NOMO-1 treated with dmso at 0.1 percent for 144 hours (cell line): ENCODE measurements at regions not wholly inside any gene's neighbourhood (a gene's known extent, or its start where the extent isn't known, plus 50 kb on each side); places are given as distances from the start of the nearest gene placed in this dataset.

ENCODE experiments used
- DNase-seq: peaks from one replicate; lab custom pipeline; 2025; ENCODE audit not compliant: unreplicated experiment; lab: John Stamatoyannopoulos, UW

DNA sequence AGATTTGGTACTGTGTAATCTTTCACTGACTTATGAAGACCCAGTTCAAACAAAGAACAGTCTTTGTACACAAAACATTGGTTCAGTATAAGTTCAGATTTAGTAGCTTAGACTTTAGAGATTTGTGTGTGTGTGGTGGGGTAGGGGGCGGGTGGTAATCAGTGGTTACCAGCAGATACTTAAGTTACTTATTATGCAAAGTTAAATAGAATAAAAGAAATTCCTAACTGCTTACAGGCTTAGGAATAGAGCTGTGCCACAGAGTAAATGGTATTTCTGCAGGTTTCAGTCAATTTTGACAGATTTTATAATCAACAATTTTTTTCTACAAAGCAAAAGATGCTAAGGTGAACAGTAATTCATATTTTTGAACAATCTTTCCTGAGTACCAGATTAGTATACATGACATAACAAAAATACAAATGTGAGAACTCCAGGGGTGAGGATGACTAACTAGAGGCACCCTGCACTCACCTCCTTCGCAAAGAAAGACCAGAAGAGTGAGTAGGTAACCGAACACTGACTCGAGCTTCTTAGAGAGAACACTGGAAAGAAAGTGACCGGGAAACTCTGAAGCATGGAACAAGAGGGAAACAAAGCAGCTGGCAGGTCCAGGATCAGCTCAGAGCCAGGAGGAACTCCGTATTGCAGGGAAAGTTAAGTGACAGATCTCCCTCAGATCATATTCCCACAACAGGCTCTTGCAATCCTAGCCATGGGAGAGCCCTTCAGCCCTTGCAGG, 560.6 kb downstream of the COL12A1 start:
- no peak for DNase-seq

DNA sequence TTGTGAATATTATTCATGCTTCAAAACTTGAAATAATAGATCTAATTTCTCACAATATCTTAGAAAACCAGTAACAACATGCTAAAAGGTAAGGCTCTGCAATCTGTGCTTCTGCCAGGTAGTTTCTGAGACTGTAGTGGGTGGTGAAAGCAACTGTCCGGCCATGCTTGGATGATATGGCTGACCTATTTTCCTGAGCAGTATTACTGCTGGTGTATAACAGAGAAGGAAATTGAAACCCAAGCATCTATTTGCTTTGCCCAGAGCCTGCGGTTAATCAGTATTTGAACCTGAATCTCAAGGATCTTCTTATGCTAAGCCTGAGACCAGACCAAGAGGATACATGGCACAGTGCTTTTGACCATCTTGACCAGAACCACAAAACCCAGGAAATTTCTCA, 563.8 kb downstream of the COL12A1 start:
- DNase-seq, result no peak

DNA sequence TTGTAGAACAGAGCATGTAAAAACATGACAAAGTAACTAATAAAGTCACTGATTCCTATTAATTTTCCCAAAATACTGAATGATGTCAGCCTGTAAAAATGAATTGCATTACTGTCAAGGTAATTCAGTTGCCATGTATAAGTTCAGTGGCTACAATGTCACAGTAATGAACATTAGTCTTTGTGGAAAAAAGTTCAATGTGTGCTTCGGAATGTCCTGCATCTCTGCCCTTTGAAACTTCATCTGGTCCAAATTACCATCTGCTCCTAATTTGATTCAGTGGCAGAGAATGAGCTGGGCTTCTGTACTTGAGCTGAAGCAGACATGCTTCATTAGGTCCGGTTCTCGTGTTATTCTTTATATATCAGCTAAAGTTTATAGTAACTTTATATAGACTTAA, 567.4 kb downstream of the COL12A1 start:
- no peak for DNase-seq

DNA sequence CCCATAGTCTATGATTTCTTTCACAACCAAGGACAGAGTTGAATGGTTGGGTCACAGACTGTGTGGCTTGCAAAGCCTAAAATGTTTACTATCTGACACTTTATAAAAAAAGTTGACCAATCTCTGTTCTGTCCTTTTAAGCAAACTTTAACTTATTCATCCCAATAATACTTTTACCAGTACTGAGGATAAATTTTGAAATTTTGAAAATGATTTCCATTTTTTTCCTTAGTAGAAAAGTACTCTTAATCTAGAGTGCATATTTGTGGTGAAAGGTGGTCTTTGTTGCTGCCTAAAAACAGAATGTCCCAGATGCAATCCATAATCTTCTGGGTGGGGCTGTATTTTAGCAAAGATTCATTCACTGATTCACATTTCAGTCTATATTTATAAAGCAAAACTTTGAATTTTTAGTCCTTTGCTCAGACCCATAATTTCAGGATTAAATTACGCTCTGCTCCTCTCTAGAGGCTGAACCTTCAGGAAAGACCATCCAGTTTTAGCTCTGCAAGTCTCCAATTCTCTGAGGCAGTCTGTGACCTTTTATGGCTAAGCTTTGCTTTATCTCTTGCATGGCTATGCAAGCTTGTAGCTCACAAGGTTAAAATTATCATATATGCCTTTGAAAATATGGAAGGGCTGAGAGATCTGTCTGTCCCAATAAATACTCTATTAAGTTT, 573.5 kb downstream of the COL12A1 start:
- no peak for DNase-seq

DNA sequence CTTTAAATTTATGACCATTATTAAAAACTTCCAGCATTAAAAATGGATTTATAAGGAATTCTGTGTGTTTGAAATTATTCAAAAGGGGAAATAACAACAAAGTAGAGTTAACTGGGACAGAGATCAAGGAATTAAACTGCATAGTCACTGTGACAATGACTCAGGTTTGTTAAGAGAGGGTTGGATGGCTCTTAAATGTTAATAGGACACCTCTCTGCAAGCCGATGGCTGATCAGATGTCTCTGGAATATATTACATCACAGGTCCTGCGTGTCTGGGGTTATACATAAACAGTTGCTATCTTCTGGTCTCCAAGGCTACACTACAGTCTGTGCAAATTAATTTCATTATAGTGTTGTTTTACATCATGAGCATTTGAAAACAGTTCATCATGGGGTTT, 574.3 kb downstream of the COL12A1 start:
- DNase-seq, result no peak

DNA sequence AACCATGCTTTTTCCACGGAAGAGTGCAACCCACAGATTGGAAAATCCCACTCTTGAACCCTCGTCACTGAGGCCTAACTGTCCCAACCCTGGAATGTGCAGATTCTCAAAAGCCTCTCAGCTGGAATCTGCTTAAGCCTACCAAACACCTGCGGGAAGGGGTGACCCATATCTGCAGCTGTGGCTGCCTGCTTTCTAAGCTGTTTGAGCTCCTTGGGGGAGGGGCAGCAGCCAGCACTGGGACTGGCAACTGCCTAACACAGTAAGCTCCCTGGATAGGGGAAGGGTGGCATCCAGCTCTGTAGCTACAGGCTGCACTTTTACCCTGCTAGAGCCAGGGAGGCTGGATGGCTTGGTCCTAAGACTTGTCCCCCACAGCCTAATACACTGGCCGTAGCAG, 579.6 kb downstream of the COL12A1 start:
- DNase-seq, result no peak

DNA sequence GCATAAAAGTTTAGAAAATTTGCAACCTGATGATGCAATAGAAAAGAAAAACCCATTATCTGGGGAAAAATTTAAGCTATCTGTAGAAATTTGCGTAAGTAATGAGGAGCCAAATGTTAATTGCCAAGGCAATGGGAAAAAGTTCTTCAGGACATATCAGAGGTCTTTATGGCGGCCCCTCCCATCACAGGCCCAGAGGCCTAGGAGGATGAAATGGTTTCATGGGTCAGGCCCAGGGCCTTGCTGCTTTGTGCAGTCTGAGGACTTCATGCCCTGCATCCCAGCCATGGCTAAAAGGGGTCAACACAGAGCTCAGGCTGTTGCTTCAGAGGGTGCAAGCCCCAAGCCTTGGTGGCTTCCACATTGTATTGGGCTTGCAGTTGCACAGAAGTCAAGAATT, 582.8 kb downstream of the COL12A1 start:
- no peak for DNase-seq

DNA sequence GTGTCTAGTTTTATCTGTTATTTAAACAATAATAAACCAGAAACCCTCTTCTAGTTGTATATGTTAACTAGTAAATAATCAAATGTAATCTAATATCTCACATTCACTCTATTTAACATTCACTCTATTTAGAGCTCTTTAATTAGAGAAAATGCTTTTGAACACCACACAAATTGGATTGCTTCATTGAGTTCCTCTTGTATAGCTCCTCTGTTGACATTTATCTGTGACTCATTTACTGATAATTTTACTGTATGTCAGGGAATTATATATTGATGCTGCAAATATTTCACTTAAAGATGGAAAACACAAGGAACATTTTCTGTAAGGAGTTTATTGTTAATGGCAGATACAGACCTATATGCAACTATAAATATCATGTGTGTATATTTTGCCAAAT, 594.6 kb downstream of the COL12A1 start:
- no peak for DNase-seq

DNA sequence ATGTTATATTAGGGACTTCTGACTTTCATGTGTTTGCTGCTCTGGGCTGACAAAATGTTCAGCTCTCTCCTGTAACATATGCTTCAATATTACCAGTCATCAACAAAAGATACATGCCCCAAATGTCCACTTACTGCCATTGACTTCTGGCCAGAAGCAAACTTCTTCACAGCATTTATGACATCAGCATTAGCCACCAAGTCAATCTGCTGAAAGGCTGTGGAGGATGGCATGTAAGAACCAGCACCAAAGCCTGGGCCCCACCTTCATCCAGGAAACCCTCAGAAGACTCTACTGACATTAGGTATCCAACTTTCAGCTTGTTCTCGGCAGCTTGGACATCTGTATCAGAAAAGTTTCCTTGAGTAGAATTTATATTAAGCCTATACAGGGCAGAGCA, 595.5 kb downstream of the COL12A1 start:
- no peak for DNase-seq

DNA sequence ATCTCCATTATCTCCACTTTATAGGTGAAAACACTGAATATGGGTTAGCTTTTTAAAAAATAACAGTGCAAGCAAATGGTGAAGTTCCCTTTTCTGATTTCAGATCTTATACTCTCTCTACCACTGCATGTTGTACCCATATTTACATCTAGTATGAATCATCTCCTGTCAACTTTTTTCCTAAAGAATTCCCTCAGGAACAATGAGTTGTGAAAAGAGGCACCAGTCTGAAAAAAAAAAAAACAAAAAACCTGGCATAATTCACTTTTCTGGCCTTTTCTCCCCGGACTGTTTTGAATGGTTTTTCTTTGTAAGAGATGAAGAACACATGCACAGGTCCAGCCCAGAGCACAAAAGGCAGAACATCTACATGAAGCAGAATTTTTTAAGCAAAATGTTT, 596.0 kb downstream of the COL12A1 start:
- no peak for DNase-seq

DNA sequence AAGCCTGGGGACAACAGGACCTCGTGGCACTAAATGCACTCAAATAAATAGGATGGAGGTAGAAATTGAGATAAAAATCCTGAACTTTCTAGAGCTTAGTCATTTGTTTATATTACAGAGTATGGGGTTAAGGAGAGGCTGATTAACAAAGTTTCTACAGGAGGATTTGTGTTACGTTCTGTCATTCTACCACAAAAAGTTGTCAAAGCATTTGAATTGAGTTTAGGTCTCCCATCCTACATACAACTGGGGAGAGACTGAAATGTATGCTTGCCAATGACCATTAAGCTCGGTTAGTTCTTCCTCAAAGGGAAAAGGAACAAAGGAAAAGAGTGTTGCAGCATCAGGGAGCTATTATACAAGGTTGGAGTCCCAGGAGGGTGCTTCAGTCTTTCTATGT, 597.9 kb downstream of the COL12A1 start:
- DNase-seq, result no peak

DNA sequence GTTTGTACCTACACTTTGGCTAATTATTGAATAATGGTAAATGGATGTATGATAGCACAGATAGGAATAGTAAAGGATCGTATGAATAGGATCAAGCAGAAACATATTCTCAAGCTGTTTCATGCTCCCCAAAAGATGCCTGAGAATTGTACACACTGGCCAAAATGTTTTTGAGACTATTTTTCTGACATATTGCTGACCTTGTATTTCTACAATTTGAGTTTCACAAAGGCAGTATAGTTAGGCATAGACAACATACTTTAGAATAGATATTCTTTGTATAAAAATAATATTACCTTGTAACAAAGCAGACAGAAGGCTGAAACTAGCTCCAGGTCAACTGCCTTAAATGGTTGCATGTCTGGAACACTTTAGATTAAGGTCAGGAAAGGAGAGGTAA, 598.4 kb downstream of the COL12A1 start:
- DNase-seq, result no peak

DNA sequence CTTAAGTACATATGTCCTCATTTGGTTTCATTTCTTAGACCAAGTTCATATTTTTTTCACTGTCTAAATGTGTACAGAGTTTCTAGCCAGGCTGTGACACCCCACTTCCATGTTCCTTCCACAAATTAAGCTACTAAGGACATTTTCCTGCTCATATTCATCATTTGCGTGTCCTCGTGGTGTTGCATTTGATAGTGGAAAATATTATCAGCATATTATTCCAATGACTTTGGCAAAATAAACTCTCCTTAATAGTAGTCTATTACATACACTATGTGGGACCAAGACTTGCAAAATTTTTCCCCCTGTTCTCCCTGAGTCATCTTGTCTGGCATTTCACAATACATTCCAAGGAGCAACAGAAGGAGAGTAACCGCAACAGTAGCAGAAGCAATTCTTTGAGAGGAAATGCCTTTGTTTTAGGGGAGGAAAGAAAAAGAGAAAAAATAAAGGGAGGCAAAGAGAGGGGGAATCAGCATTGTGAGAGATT, 599.2 kb downstream of the COL12A1 start:
- no peak for DNase-seq

DNA sequence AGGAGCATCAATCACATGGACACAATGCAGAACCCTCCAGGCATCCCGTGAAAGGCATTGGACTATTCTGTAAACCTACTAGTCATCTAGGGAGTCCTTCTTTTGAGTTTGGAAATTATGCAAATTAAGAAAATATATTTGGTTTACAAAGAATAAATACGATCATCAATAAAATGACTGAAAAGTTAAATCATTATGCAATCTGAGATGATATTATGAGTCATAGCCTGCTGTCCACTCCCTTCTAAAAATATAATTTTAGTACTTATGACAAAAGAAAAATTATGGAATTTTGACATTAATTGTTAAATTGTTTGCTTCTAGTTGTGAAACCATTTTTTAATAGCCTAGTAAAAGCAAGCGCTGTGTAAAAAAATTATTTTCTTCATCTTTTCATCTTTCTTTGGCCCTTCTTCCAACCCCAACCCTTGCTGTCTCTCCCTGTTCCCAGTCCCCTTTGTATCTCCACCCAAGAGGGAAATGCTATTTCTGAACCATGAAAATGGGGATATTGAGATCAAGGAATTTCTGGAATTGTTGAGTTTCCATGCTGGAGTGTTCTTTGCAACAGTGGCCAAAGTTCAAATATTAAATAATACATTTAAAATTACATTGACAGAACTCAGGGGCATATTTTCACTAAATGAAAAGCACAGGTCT, 599.8 kb downstream of the COL12A1 start:
- no peak for DNase-seq

DNA sequence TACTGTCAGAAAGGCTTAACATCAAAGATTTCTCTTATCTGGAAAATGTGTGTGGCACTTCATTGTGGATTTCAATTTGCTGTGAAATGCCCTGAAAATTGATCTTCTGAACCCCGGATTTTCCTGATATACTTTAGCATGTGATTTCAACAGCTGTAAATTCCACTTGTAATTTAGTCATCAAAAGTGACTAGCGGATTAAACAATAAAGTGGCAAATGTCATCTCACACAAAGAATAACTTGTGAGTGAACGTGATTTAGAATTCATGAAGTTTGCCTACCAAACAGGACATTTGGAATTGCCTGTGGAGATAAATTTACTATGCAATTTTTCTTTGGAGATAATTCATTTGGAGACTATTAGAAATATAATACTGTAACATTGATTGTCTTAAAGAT, 601.6 kb downstream of the COL12A1 start:
- no peak for DNase-seq

DNA sequence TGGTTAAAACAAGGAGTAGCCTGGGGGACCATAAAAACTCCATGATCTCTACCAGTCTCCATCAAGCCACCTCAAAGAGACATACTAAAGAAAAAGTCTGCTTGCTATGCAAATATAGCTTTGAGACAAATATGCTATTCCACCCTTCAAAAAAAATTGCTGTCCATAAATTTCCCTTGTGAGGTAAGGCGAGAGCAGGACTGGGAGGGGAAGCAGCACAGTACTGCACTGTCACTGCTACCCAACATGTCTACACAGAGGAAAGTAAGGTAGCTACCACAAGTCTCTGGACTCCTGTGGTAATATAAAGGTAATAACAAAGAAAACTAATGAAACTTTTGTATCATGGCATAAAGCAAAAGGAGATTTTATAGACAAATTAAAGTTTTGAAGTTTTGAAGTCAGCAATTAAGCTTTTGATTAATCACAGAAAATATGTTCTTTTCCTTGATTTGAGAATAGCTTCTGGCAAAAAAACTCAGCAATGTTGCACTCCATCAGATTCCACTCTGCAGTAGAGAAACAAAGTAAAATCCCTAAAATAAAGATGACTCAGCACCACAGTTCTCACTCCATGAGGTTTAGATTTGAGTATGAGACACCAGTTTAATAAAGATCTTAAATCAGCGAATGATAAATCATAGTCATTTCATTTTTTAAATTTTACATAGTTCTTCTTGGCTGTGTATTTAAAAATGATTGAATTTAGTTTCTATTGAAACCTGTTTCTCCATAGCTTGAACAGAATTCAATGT, 602.4 kb downstream of the COL12A1 start:
- no peak for DNase-seq

DNA sequence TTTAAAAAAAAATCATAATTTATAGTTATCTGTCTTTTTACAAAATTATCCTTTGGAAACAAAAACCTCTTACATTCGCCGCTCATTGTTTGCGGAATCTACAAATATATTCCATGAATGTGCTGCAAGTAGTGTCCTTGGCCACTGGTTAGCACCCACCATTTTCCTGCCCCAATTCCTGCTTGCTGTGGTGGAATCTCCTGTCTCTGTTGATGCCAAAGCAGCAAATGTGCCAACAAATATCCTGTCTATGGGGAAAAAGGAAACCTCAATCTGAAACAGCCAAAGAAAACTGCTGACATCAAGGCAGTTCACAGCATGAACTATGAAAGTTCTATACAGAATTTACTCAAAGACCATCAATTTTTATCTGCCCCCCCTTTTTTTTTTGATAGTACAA, 603.6 kb downstream of the COL12A1 start:
- no peak for DNase-seq

DNA sequence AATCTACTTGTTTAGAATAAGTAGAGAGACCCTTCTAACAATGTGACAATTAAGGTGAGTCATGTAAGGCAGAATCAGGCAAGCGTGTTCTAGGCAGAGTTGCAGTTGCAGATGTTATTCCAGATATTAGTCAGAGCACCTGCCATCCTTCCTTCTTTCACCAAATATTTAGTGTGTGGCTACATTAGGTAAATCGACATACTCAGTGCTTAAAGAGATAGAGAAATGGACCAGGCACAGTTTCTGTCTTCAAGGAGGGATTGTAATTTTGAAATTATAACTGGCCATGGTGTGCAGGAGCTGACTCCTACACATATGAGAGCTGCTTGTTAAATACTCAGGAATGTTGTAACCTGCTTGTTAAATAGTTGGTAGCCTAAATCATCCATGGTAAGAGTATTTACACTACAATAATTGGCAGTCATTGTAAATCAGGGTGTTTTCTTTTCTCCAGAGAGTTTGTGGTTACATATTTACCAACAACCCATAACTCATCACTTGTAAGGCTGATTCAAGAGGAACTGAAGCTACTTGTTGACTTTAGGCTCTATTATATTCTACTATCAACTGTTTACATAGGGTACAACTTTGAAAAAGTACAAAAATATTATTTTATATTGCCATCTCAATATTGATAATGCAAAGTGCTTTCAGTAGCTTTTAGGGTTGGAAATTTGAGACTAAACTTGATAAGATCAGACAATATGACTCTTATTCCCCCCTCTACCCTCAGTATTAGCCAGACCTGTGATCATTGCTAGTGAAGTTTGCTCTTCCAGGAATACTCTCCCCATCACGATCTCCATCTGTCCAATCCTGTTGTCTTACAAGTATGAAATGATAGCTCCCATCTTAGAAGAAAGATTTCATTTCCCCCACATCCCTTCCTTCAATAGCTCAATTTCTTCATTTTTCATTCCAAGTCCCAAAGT, 607.1 kb downstream of the COL12A1 start:
- DNase-seq, result no peak

DNA sequence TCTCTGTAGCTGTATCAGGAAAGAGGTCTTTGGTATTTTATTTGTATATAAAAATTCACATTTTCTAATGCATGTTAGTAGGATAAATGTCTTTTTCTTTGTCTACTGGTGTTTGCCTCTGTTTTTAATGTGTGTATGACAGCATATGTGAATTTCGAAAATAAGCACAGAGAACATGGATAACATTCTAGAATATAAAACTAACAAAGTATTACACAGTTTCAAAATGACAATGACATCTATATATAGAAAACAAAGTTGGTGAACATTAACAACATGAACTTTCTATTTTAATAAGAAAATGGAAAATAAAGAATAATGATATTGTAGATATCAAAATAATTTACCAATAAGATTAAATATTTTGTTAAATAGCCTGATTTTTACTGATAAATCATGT, 608.0 kb downstream of the COL12A1 start:
- no peak for DNase-seq

DNA sequence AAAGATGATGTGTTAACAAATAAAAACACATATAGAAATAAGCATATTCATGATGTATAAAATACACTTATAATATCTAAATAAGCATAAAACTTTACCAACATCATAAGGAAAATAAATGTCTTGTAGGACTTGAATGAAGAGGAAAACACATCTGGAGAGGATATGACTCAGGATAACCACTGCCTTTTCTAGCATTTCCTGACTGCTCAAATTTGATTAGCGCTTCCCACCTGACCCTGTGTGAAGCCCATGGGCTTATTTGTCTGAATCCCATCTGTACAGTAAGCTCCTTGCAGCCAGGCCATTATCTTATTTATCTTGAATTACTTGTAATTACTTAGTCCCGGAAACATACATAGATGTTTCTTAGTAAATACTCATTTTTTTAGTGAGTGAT, 608.6 kb downstream of the COL12A1 start:
- no peak for DNase-seq
